Colon (tissue), 2 donors: ENCODE measurements at regions not wholly inside any gene's neighbourhood (a gene's known extent, or its start where the extent isn't known, plus 50 kb on each side); places are given as distances from the start of the nearest gene placed in this dataset.
"Not testable (repeated sequence)": the region's sequence is repeated elsewhere in the genome, so short reads cannot be mapped to it uniquely, and the experiment has no call there.

Experiments
- FAIRE-seq: peaks from 2 replicates; lab custom pipeline; 2012; peaks lifted over from hg19 to GRCh38; lab: Jason Lieb, UNC
- donor health status: control.
- donor health status: control.

- no peak for FAIRE-seq
Observed at GRCh38 chr2:17460371-17461086, 57.7 kb downstream of the RAD51AP2 start.

GRCh38 chr2:17455343-17455742, 62.9 kb downstream of the RAD51AP2 start:
- FAIRE-seq, result no peak

- FAIRE-seq, result not testable (repeated sequence)
Observed at GRCh38 chr2:17446191-17446590, 72.0 kb downstream of the RAD51AP2 start.

- no peak for FAIRE-seq
Observed at GRCh38 chr2:17445744-17446143, 72.5 kb downstream of the RAD51AP2 start.

GRCh38 chr2:17442334-17442733, 75.9 kb downstream of the RAD51AP2 start:
- no peak for FAIRE-seq

- no peak for FAIRE-seq
Observed at GRCh38 chr2:17441790-17442189, 76.5 kb downstream of the RAD51AP2 start.

GRCh38 chr2:17441055-17441771, 77.0 kb downstream of the RAD51AP2 start:
- no peak for FAIRE-seq

- no peak for FAIRE-seq
Observed at GRCh38 chr2:17430326-17430725, 87.9 kb downstream of the RAD51AP2 start.

- FAIRE-seq, result no peak
Observed at GRCh38 chr2:17429130-17429529, 89.1 kb downstream of the RAD51AP2 start.

- FAIRE-seq, result no peak
Observed at GRCh38 chr2:17427401-17427800, 90.8 kb downstream of the RAD51AP2 start.

- no peak for FAIRE-seq
Observed at GRCh38 chr2:17426743-17427142, 91.5 kb downstream of the RAD51AP2 start.

- no peak for FAIRE-seq
Observed at GRCh38 chr2:17422061-17422460, 96.2 kb downstream of the RAD51AP2 start.

- no peak for FAIRE-seq
Observed at GRCh38 chr2:17416884-17417391, 101.3 kb downstream of the RAD51AP2 start.

GRCh38 chr2:17413036-17413435, 105.2 kb downstream of the RAD51AP2 start:
- FAIRE-seq, result no peak

GRCh38 chr2:17401096-17401495, 117.1 kb downstream of the RAD51AP2 start:
- FAIRE-seq, result no peak

GRCh38 chr2:17398770-17399169, 119.5 kb downstream of the RAD51AP2 start:
- FAIRE-seq, result no peak

- FAIRE-seq, result no peak
Observed at GRCh38 chr2:17388798-17389197, 129.4 kb downstream of the RAD51AP2 start.

GRCh38 chr2:17387591-17387990, 130.6 kb downstream of the RAD51AP2 start:
- no peak for FAIRE-seq

GRCh38 chr2:17386771-17387170, 131.5 kb downstream of the RAD51AP2 start:
- no peak for FAIRE-seq

GRCh38 chr2:17380003-17380402, 138.2 kb downstream of the RAD51AP2 start:
- no peak for FAIRE-seq

GRCh38 chr2:17375262-17375661, 143.0 kb downstream of the RAD51AP2 start:
- FAIRE-seq, result no peak

- FAIRE-seq, result no peak
Observed at GRCh38 chr2:17373741-17374140, 144.5 kb downstream of the RAD51AP2 start.

- no peak for FAIRE-seq
Observed at GRCh38 chr2:17373041-17373440, 145.2 kb downstream of the RAD51AP2 start.

- no peak for FAIRE-seq
Observed at GRCh38 chr2:17363846-17364245, 154.4 kb downstream of the RAD51AP2 start.
